GM20431 (cell line): ENCODE measurements at regions not wholly inside any gene's neighbourhood (a gene's known extent, or its start where the extent isn't known, plus 50 kb on each side); places are given as distances from the start of the nearest gene placed in this dataset.

ENCODE experiments used
- in situ Hi-C: fragments of 300-500 bp; cut with MseI, MboI; formaldehyde crosslinking; loops from one replicate; pipeline ENCODE4 v1.15.0; 2020; ENCODE audit warnings: low sequenced_read_pairs; ENCODE audit not compliant: unreplicated experiment

GRCh38 chr19:33941133-33941532, 144.5 kb downstream of the KCTD15 start:
- in situ Hi-C loops, result no loop called here

- in situ Hi-C loops, result no loop called here
Measured at GRCh38 chr19:33946535-33947264, 150.0 kb downstream of the KCTD15 start.

- in situ Hi-C loops, result no loop called here
Measured at GRCh38 chr19:33947265-33947964, 150.7 kb downstream of the KCTD15 start.

- in situ Hi-C loops, result no loop called here
Measured at GRCh38 chr19:33948651-33949335, 152.1 kb downstream of the KCTD15 start.

- in situ Hi-C loops, result no loop called here
Measured at GRCh38 chr19:33950091-33950750, 153.6 kb downstream of the KCTD15 start.

GRCh38 chr19:33953023-33953422, 156.4 kb downstream of the KCTD15 start:
- in situ Hi-C loops, result no loop called here

- in situ Hi-C loops, result no loop called here
Measured at GRCh38 chr19:33953592-33953991, 156.9 kb downstream of the KCTD15 start.

- in situ Hi-C loops, result no loop called here
Measured at GRCh38 chr19:33954686-33955085, 158.0 kb downstream of the KCTD15 start.

- in situ Hi-C loops, result no loop called here
Measured at GRCh38 chr19:33956941-33957340, 160.3 kb downstream of the KCTD15 start.

- in situ Hi-C loops, result no loop called here
Measured at GRCh38 chr19:33957804-33958203, 161.1 kb downstream of the KCTD15 start.

- in situ Hi-C loops, result no loop called here
Measured at GRCh38 chr19:33960566-33960965, 163.9 kb downstream of the KCTD15 start.

GRCh38 chr19:33962161-33962560, 165.5 kb downstream of the KCTD15 start:
- in situ Hi-C loops, result no loop called here

- in situ Hi-C loops, result no loop called here
Measured at GRCh38 chr19:33963514-33963913, 166.8 kb downstream of the KCTD15 start.

- in situ Hi-C loops, result no loop called here
Measured at GRCh38 chr19:33971073-33971472, 174.4 kb downstream of the KCTD15 start.

GRCh38 chr19:33977756-33978685, 181.4 kb downstream of the KCTD15 start:
- in situ Hi-C loops, result no loop called here

GRCh38 chr19:33982706-33983105, 186.0 kb downstream of the KCTD15 start:
- in situ Hi-C loops, result no loop called here

- in situ Hi-C loops, result no loop called here
Measured at GRCh38 chr19:33988601-33989000, 183.7 kb upstream of the LSM14A start.

GRCh38 chr19:33997690-33998089, 174.6 kb upstream of the LSM14A start:
- in situ Hi-C loops, result no loop called here

GRCh38 chr19:33998302-33998701, 174.0 kb upstream of the LSM14A start:
- in situ Hi-C loops, result no loop called here
